Fibroblast of skin of left quadriceps (primary cell): ENCODE measurements at regions not wholly inside any gene's neighbourhood (a gene's known extent, or its start where the extent isn't known, plus 50 kb on each side); places are given as distances from the start of the nearest gene placed in this dataset.

Experiments used
- DNase-seq, 2 experiments: peaks; one replicate each; pipeline ENCODE4 v3.0.0-alpha.2; 2013; ENCODE audit warnings: low read depth in 2 of 2

DNA sequence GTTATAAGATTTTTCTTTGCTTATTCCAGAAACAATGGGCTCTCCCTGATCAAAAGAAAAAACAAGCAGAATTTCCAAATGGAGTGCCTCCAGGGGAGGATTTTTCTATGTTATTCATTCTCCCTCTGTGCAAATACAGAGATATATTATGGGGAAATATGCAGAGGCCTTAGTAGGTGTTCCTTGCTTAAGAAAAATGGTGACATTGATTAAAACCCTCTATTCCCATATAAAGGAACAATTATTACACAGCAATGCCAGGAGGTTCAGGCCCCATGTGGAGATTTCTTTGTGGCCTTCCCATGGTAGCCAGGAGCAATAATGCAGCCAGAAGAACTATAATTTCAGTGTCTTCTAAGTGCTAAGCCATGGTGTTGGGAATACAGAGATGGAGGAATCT, 255.9 kb upstream of the CXCR4 start:
- no peak for DNase-seq

DNA sequence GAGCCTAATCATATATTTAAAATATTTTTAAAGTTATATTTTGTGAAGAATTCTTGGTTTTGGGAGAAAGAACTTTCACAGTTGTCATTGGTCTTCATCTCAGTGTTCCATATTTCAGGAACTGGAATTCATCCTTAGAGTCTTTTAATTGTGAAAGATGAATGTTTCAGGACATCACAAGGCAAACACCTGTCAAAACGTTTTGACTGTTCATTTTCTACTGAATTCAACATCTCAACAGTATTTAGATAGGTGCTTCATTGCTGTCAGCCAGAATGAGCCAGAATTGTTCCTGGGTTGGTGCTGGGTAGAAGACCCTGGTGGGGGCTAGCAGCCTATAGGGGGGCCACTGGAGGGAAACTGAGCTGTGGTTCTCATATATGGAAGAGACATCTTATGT, 255.1 kb upstream of the CXCR4 start:
- no peak for DNase-seq

DNA sequence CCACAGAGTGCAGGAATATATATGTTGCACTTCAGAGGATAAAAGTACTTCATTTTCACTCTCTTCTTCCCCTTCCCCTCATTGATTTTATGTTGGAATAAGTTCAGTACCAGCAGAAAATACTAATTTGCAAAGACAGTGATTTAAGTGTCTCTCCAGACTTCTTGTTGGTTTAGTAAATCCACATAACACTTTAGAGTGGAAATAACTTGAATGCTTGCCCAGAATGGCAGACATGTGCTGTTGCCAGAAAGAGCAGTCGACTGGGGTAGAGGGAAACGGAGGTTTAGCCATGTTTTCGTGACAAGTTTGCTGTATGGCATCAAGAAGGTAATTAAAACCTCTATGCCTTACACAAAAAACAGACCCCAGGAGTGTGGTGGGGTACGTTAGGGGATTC, 246.0 kb upstream of the CXCR4 start:
- no peak for DNase-seq

DNA sequence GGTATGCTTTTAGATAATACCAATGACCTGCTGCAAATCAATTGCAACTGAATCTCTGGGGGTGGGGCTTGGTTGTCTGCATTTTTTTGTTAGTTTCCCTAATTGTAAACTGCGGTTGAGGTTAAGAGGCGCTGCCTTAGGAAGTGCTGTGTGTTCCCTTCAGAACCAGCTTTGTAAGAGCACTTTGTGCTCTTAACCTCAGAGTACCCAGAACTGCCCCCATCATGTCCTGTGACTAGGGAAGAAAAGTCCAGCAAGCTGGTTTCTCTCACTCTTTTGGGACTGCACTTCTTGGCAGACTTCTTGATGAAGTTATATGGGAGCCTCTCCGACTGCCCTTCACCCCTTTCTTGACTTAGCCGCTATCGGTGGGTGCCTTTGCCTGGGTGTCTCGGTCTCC, 245.5 kb upstream of the CXCR4 start:
- DNase-seq = no peak

DNA sequence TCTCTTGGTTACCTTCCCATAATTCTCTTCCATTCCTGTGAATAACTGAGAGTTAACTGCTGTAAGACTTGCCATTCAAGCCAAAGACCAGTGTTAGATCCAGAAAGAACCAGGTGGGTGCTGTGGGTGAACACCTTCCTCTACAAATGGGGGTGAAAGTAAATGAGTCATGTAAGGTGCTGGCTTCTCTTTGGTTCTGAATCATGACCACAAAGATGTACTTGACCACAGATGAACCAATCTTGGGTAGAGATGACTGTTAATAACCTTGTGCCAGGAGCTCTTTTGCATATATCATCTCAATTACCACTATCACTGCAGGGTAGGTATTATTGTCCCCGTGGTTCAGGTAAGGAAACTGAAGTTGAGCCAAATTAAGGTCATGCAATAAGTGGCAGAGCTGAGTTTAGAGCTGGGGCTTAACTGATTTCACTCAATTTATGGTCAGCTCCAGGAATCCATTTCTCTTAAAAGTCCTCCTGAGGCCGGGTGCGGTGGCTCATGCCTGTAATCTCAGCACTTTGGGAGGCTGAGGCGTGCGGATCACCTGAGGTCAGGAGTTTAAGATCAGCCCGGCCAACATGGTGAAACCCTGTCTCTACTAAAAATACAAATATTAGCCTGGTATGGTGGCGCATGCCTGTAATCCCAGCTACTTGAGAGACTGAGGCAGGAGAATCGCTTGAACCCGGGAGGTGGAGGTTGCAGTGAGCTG, 244.9 kb upstream of the CXCR4 start:
- no peak for DNase-seq

DNA sequence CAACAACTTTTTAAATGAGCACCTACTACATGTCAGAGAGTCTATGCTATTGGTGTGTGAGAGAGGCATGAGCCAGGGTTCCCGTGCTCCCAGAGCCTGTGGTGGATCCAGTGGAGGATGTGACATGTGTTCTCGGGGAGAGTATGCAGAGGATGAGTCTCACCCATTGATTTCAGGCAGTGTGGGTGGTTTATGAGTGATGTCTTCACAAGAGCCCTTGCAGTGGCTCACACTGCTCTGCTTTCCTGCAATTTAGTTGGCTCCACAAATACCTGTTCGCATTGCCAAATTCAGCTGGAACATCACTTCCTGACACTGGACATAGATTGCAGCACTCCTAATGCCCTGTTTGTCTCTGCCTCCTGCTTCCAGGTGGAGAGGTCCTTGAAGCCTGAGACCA, 243.6 kb upstream of the CXCR4 start:
- no peak for DNase-seq

DNA sequence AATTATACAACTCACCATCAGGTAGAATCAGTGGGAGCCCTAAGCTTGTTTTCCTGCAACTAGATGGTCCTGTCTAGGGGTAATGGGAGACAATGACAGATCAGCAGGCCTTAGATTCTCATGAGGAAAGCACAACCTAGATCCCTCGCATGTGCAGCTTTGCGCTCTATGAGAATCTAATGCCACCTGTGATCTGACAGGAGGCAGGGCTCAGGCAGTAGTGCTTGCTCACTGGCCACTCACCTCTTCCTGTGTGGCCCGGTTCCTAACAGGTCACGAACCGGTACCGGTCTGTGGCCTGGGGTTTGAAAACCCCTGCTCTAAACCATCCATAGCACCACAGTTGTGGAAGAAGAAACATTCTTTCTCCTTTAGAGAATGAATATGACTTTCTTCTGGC, 242.8 kb upstream of the CXCR4 start:
- no peak for DNase-seq

DNA sequence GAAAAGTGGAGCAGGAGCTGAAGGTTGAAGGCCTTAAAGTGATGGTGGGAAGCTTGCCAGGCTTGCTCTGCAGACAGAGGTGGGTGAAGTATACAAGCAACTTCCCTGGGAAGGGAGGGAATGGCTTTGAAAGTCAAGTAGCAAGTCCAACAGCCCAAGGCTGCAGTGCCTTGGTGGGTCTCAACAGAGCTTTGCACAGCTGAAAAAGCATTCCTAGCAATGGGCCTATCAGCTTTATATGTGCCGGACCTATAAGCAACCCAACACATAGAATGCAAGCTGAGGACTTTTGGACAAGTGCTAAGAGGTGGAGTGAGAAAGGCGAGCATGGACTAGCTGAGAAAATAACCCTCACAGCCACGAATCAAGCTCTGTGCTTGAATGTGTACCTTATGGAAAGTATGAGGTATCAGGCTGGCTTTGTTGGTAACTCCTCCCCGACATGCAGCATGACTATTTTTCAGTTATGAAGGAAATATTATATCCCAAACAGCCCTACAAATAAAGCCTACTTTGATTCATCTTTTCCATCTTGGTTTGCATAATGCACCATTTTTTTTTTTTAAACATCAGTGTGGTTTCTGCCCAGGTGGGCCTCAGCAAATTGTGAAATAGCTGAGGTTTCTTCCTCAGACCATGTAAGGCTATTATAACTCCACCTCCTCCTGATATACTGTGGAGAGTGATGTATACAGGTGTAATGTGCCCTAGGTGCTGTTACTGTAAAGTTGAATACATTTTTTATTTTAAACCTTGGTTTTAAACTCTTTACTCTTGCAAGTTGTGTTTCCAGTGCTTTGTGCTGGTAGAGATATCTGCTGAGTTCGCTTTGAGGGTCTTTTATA, 241.4 kb upstream of the CXCR4 start:
- DNase-seq = no peak

DNA sequence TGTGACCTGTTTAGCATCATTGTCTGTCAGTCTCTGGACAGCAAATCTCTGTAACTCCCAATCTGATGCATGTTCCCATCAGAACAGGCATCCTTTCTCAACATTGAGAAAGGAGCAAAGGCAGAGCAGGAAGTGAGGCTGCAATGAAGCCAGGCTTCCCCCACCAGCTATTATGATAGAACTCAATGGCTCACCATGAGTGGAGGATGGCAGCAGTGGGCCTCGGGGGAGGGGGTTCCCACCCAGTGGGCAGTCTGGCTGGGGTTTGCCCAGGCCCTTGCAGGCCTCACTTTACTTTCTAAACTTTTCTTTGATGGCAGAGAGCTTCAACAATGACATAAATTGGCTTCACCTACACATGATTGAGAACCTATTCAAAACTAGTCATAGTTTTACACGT, 240.6 kb upstream of the CXCR4 start:
- DNase-seq = no peak

DNA sequence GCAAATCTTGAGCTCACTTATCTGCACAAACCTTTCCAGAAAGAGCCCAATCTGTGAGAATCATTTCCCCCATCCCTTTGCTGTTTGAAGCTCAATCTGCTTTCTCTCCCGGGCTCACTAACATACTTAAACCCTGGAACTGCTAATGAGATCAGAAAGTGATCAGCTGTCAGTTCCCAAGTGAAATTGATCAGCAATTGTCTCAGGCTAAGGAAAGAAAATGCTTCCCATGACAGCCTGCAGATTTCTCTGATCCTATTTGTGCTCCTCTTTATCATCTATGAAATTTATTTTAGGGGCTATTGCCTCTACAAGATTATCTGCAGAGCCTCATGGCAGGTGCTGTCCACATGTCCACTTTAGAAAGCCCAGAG, 239.0 kb upstream of the CXCR4 start:
- no peak for DNase-seq

DNA sequence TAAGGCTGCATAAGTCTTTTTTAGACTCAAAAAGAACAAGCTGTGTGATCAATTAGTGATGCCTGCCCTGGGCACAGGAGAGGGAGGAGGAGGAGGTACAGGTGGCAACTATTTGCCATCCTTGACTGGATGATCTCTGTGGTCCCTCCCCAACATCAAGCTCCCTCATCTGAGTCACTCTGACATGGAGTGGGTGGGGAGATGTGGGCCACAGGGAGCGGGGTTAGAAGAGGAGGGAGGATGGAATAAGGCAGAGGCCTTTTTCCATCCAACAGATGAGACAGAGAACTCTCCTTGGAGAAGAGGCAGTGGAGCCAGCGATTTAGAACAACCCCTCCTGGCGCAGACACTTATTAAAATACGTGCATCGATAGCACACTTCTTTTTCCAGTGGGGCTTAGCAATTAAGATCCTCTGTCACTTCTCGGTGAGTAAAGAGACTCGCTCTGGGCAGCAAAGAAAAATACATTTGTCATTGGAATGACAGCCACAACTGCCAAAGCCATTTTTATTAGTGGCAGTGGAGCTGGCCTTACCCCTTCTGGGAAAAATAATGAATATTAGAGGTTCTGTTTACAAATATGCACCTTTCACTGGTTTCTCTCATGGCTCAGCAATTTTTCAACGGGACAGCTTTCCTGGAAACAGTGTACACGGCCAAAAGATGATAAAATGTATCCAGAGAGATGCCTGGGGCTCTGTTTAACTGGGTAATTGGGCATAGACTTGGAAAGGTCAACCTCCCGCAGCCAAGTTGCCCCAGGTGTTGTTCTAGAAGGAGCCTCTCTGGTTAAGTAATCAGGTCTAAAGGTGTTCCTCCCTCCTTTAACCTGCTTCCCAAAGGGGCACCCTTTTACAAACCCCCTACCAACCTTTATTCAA, 238.4 kb upstream of the CXCR4 start:
- no peak for DNase-seq

DNA sequence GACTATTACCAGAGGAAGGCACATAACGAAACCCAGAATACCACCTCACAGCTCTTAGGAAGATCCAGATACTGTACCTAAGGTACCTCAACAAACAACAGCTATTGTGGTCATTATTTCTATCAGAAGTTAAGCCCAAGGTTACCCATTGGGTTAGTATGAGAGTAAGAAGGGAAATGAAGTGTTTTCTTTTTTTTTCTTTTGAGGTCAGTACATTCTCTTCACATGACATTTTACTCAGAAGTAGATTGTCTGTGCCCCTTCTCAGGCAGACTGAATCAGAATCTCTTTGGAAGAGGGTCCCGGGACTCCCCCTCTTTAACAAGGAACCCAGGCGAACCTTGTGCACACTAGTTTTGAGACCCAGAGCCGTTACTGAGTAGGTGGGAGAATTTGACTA, 233.7 kb upstream of the CXCR4 start:
- DNase-seq = no peak

DNA sequence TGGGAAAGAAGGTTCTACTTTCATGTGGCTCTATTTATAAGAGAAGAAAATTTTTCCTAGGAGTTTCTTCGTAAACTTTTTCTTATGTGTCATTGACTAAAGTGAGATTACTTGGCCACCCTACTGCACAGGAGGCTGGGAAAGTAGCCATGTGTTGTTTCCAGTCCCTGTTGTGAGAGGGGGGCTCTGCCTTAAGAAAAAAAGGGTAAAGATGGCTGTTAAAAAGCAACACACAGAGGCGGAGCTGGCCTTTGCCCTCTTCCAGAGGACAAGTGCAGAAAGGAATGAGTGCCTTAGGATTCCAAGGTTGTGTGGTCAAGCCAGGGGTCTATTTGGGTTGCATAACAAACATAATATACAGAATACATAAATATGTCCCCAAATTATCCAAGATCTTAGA, 230.0 kb upstream of the CXCR4 start:
- no peak for DNase-seq

DNA sequence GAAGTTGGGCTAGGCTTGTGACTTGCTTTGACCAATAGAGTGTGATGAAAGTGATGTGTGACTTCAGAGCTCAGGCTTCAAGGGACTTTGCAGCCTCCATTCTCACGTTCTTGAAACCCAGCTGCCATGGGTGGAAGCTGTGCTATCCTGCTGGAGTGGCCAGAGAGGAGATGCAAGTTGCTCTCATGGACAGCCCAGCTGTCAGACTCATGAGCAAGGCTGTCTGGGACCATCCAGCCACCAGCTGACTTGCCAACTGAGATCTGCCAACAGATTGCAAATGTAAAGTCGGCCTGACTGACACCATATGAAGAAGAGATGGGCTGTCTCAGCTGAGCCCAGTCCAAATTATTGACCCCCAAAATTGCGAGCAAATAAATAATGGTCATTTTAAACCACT, 226.4 kb upstream of the CXCR4 start:
- no peak for DNase-seq

DNA sequence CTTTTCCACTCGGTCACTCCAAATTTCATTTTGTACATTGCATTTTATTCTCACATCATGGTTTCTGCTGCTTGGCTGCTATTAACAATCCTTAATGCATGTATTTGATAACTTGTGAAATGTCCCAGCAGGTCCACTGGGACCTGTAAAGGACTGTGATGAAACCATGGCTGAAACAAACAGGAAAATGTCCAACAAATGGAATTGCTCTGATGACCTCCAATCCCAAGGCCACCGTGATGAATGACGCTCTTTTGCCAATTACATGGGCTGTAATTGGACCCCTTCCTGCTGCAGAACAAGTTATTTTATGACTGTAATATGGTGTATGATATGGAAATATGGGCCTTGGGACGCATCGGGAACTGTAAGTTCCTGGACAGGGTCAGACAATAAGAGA, 224.2 kb upstream of the CXCR4 start:
- no peak for DNase-seq

DNA sequence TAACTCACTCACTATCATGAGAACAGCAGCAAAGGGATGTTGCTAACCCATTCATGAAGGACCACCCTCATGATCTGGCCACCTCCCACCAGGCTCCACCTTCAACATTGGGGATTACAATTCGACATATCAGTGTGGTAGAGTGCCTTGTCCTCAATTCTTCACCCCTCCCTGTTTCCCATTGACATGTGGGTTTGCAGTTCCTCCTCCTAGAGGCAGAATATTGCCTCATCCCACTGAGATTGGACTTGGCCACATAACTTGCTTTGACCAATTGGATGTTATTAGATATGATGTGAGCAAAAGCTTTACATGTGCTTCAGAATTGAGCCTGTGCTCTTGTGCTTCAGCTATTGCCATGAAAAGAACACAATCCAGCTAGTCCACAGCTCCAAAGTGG, 217.0 kb upstream of the CXCR4 start:
- DNase-seq = no peak

DNA sequence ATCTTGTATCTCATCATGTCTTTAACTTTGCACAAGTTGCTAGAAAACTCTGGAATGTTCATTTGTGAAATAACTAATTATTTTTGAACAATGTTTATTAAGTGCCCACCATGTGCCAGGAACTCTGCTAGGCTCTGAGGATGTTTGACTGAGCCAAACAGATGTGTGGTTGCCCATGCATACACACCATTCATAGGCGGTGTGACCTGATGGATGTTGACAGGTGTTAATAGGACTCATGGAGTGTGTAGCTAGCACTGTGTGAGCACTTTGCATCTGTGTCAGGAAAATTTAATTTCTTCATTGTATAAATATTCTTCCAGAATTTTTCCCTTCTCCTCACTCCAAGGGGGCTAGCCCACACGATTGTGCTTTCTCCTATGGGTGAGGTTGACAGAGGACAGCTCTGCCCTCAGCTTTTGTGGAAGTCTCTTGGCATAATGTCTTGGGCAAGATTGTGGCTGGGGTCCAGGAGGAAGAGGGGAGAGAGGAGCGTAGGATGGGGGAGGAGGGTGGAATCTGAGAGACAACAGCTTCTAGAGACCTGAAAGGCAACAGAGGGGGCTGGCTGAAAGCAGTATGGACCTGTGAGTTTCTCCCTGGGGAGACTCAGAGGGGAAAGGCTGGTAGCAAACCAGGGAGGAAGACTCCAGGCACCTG, 214.6 kb upstream of the CXCR4 start:
- no peak for DNase-seq

DNA sequence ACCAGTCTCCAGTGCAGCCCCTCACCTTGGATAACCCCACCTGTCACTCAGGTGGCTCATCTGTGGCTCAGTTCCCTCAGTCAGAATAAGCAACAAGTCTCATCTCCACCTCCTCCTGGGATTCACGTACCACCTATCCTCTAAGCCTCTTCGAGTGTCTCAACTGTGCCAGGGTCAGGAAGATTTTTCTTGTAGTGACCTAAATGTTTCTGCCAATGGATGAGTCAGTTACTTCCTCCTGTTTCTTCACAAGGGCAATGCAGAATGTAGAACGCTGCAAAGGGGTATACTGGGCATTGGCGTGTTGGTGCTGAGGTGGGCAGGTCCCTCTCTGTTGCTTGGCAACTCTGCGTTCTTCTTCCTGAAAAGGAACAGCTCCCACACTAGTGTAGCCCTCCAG, 213.3 kb upstream of the CXCR4 start:
- no peak for DNase-seq

DNA sequence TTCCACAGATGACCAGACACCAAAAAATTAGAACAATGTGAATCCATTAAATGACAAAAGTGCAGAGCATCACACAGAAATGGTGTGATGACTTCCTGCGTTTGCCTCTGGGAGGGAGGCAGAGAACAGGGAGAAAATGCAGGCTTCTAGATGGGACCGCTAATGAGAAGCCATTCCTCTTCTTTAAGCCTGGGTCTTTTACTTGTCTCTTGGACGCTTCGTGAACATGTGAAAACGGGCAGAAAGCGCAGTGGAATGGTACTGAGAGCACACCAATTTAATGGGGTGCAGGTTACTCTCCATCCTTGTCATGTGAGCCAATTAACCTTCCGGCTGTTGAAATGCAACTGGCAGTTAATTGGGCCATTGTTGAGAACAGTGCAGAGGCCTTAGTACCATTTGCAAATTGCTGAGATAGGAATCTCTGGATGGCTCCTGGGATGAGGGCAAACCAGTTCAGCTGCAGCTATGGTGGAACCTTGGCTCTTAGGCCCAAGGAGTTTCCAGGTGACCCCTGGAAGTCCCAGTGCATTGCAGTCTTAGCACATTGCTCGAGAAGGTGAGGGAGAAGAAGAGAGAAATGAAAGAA, 210.4 kb upstream of the CXCR4 start:
- DNase-seq = no peak

DNA sequence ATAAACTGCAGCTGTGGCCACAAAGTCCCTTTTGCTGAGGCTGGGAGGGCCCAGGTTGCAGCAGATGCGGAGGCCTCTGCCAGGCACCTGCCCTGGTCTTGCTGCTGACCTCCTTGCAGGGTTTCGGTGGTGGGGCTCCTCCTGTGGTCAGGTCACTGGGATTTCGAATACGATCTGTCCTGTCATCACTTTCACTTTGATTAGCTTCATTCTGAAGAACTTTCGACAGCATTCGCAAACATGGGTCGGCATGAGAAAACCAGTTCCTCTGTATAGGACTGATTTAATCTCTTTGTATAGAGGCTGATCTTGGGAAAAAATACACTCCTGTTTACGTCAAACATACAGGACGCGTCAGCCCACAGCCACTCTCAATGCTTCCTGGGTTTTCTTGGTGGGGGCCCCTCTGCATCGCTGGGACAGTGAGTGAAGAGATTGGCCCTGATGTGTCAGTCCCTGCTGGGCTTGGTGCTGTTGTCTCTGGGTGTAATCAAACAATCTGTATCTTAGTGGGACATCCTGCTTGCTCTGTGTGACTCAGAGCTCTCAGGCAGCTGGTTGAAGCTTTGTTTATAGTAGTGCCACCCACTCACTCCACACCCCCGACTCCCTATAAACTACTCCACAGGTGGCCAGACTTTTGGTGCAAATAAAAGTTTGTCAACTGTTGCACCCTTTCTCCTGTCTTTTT, 209.4 kb upstream of the CXCR4 start:
- DNase-seq = no peak

DNA sequence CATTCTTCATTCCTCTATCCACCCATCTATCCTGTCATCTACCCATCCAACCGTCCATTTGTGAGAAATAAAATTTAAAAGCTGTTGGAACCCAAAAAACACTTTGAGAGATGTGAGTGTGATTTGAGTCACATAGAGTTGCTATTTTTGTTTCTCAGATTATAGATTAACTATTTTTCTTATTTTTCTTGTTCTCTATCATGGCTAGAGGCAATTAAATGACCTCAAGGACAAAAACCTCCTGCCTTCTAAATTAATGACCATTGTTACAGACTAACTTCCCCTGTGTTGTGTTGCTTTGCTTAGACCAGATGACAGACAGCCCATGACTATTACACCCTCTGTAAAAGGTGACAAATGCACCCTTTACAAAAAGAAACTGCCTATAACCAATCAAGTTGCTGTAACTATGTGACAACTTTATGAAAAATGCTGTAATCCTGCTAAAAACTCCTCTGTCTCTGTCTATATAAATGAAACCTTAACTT, 207.9 kb upstream of the CXCR4 start:
- DNase-seq = no peak
